ENCODE measurements at regions not wholly inside any gene's neighbourhood (a gene's known extent, or its start where the extent isn't known, plus 50 kb on each side); places are given as distances from the start of the nearest gene placed in this dataset.

GRCh38 chr3:177349384-177349783 is 152.1 kb upstream of the TBL1XR1 start:
- no peak for TF ChIP-seq SAP30 (IDR thresholded peaks at IDR 0.05; ENCODE audit: insufficient read depth, insufficient replicate concordance, low read length)
- TF ChIP-seq EGR1 (IDR thresholded peaks at IDR 0.05; ENCODE audit: borderline replicate concordance, low read depth, low read length), result no peak
- no peak for TF ChIP-seq NRF1 (IDR thresholded peaks at IDR 0.05; ENCODE audit: low read depth, low read length)
- TF ChIP-seq RXRA (IDR thresholded peaks at IDR 0.05; ENCODE audit: insufficient read depth, low read depth, low read length), result no peak
- no peak for TF ChIP-seq ZNF274 (IDR thresholded peaks at IDR 0.05; ENCODE audit: borderline replicate concordance, extremely low read depth, low read length)
- TF ChIP-seq TEAD4 (IDR thresholded peaks at IDR 0.05; ENCODE audit: low read depth, low read length), result no peak
- TF ChIP-seq CHD2 (IDR thresholded peaks at IDR 0.05; ENCODE audit: low read length), result no peak
- no peak for TF ChIP-seq USF2 (IDR thresholded peaks at IDR 0.05; ENCODE audit: low read length)
- no peak for TF ChIP-seq GTF2F1 (IDR thresholded peaks at IDR 0.05; ENCODE audit: borderline replicate concordance, low read depth, low read length)
- no peak for TF ChIP-seq SIX5 (IDR thresholded peaks at IDR 0.05; ENCODE audit: low read depth, low read length)
- TF ChIP-seq PHF8 (conservative IDR thresholded peaks at IDR 0.05; ENCODE audit: low read depth, low read length), result no peak
- H2BK20ac ChIP-seq (ENCODE audit: low read length), result no peak overlapping the region
- WGBS, 2 experiments (ENCODE audit: extremely low coverage in 1 of 2, insufficient coverage in 1 of 2, insufficient read length in 1 of 2, insufficient replicate concordance in 2 of 2, low coverage in 1 of 2, low lambda C conversion rate in 2 of 2, missing lambda C conversion rate in 1 of 2), result 93% methylated on average over 2 of the region's 2 CpGs; no CpG with 5 or more reads in 1 of the 2 experiments
- H3K27me3 ChIP-seq (replicated peaks in 1 of 4; ENCODE audit: control insufficient read depth in 3 of 4, extremely low read depth in 1 of 4, insufficient read depth in 3 of 4, low read length in 3 of 4), result peaks cover 1 to 27% (median 21%) of the 10 kb centered on the region in 4 experiments
- H3K9ac ChIP-seq (replicated peaks in 1 of 4; ENCODE audit: extremely low read depth in 1 of 4, low read depth in 3 of 4, low read length in 3 of 4), result no peak overlapping the region
- H3K9me3 ChIP-seq (ENCODE audit: insufficient read depth in 2 of 2, low read depth in 1 of 2, low read length in 1 of 2), result no peaks in the 10 kb centered on the region
- H4K20me1 ChIP-seq (replicated peaks in 1 of 2; ENCODE audit: control insufficient read depth in 1 of 2, insufficient read depth in 2 of 2, low read length in 2 of 2), result peaks cover 0 to 1% of the 10 kb centered on the region in 2 experiments
- no peak overlapping the region for H3K14ac ChIP-seq (ENCODE audit: insufficient read length)
- H3K4me2 ChIP-seq (ENCODE audit: insufficient read depth in 1 of 2, low read depth in 2 of 2, low read length in 2 of 2), result no peak overlapping the region
- H3K36me3 ChIP-seq (ENCODE audit: control insufficient read depth in 2 of 4, insufficient read depth in 4 of 4, low read length in 3 of 4), result no peaks in the 10 kb centered on the region
- no peak overlapping the region for H4K8ac ChIP-seq (ENCODE audit: extremely low read depth, insufficient read depth, low read length)
- POLR2A ChIA-PET (ENCODE audit: partially characterized antibody), result no interaction called here
- H2BK15ac ChIP-seq (ENCODE audit: low read length), result no peak overlapping the region
- no peak overlapping the region for H3K56ac ChIP-seq (replicated peaks; ENCODE audit: insufficient read length, low read depth, low read length)
- no peaks in the 10 kb centered on the region for H3K79me2 ChIP-seq (ENCODE audit: control insufficient read depth in 1 of 2, insufficient read depth in 2 of 2, low read length in 2 of 2)
- no peak overlapping the region for H2BK12ac ChIP-seq (ENCODE audit: low read depth, low read length)
- no peak overlapping the region for H2AFZ ChIP-seq (ENCODE audit: low read length)
- no peaks in the 10 kb centered on the region for H3K23me2 ChIP-seq (ENCODE audit: low read depth, low read length)
- no peak overlapping the region for H2BK5ac ChIP-seq (ENCODE audit: low read depth, low read length)
- FAIRE-seq, result no peak
- CTCF ChIA-PET (ENCODE audit: partially characterized antibody), result interaction anchor here (0.6 to 1.6 kb wide), 2 partner anchors 10 to 366 kb away, joined by 3 read pairs; no protein-coding TSS in a partner anchor
- no peak overlapping the region for H2AK5ac ChIP-seq (ENCODE audit: low read depth, low read length)
- H4K91ac ChIP-seq (replicated peaks; ENCODE audit: insufficient read length, low read length), result no peak overlapping the region
- peak in 1 of 2 experiments; percentile 4 for DNase-seq (ENCODE audit: low read depth in 1 of 2, low spot score in 2 of 2)
- H2BK120ac ChIP-seq (replicated peaks; ENCODE audit: low read depth, low read length), result no peak overlapping the region
- H3K4me3 ChIP-seq (ENCODE audit: extremely low read depth in 1 of 4, insufficient read depth in 2 of 4, low read depth in 3 of 4, low read length in 4 of 4), result no peak overlapping the region
- peaks cover 4 to 12% (median 7%) of the 10 kb centered on the region in 4 experiments; a peak in 4 of 7 replicates for H3K4me1 ChIP-seq (replicated peaks in 1 of 4; ENCODE audit: control insufficient read depth in 3 of 4, insufficient read depth in 4 of 4, low read length in 3 of 4)
- H3K18ac ChIP-seq (ENCODE audit: extremely low read depth, low read length), result no peak overlapping the region
- H4K5ac ChIP-seq (ENCODE audit: insufficient read length, low read depth, low read length), result no peak overlapping the region
- H3K79me1 ChIP-seq (ENCODE audit: low read depth, low read length), result no peaks in the 10 kb centered on the region
- H3K23ac ChIP-seq (ENCODE audit: insufficient read length), result no peak overlapping the region
- H3K27ac ChIP-seq (ENCODE audit: low read depth, low read length), result no peak overlapping the region
- H3K4ac ChIP-seq (replicated peaks; ENCODE audit: insufficient read length, low read depth, low read length), result no peak overlapping the region
